ENCODE measurements at regions not wholly inside any gene's neighbourhood (a gene's known extent, or its start where the extent isn't known, plus 50 kb on each side); places are given as distances from the start of the nearest gene placed in this dataset.

- TF ChIP-seq RBAK (tag by site-specific recombination; IDR thresholded peaks at IDR 0.05), result no peak
- no peak for TF ChIP-seq KLF17 (tag by site-specific recombination; IDR thresholded peaks at IDR 0.05)
- no peak for TF ChIP-seq ZNF366 (tag by site-specific recombination; conservative IDR thresholded peaks at IDR 0.05)
- no peak for TF ChIP-seq KLF16 (tag by site-specific recombination; IDR thresholded peaks at IDR 0.05)
- no peak for TF ChIP-seq CTCF (tag by site-specific recombination; IDR thresholded peaks at IDR 0.05)
- no peak for TF ChIP-seq YY1 (tag by site-specific recombination; IDR thresholded peaks at IDR 0.05)
- no peak for TF ChIP-seq PRDM1 (tag by site-specific recombination; IDR thresholded peaks at IDR 0.05)
- TF ChIP-seq ZNF785 (tag by site-specific recombination; IDR thresholded peaks at IDR 0.05), result no peak
- no peak for TF ChIP-seq ZSCAN30 (tag by site-specific recombination; IDR thresholded peaks at IDR 0.05)
- no peak for TF ChIP-seq ZNF121 (tag by site-specific recombination; IDR thresholded peaks at IDR 0.05)
Measured at GRCh38 chr2:104384961-104385360, 469.0 kb upstream of the POU3F3 start.
